WTC11 (cell line): ENCODE measurements at regions not wholly inside any gene's neighbourhood (a gene's known extent, or its start where the extent isn't known, plus 50 kb on each side); places are given as distances from the start of the nearest gene placed in this dataset.

Experiments used
- ATAC-seq: fragments of 200-7000 bp; cut with Tn5 transposase; 2 replicates; pipeline ENCODE4 v1.10.0; 2021; ENCODE audit warnings: mild to moderate bottlenecking, moderate library complexity
- CTCF ChIA-PET: fragments of 300-600 bp; sonication (Branson Sonifier 250); formaldehyde crosslinking; loops from one replicate; lab custom pipeline; 2021; ENCODE audit warnings: antibody characterized with exemption; lab: Charles Lee
- POLR2A ChIA-PET: fragments of 350-600 bp; sonication (Branson Sonifier 250); formaldehyde crosslinking; loops from one replicate; lab custom pipeline; 2021; ENCODE audit warnings: antibody characterized with exemption; lab: Charles Lee
- DNase-seq: peaks from one replicate; pipeline ENCODE4 v3.0.0; 2021; ENCODE audit warnings: low spot score
- H3K27ac Mint-ChIP-seq: 2 replicates; pipeline ENCODE4 v1.8.0; 2021; ENCODE audit warnings: mixed read lengths
- H3K27me3 Mint-ChIP-seq: 2 replicates; pipeline ENCODE4 v1.8.0; 2021; ENCODE audit warnings: low read depth, mild to moderate bottlenecking, moderate library complexity, mixed read lengths
- H3K36me3 Mint-ChIP-seq: 2 replicates; pipeline ENCODE4 v1.8.0; 2021; ENCODE audit warnings: mixed read lengths
- H3K4me1 Mint-ChIP-seq: 2 replicates; pipeline ENCODE4 v1.8.0; 2022; ENCODE audit warnings: mixed read lengths
- H3K4me3 Mint-ChIP-seq: 2 replicates; pipeline ENCODE4 v1.8.0; 2021; ENCODE audit warnings: mild to moderate bottlenecking, moderate library complexity, mixed read lengths
- H3K9me3 Mint-ChIP-seq: 2 replicates; pipeline ENCODE4 v1.8.0; 2021; ENCODE audit warnings: mixed read lengths
- ATF6 ChIP-seq: sonication (generic); formaldehyde crosslinking; IDR thresholded peaks from 2 replicates; pipeline ENCODE4 v1.8.1; 2023; ENCODE audit warnings: mild to moderate bottlenecking, missing genetic modification reagents
- CDX4 ChIP-seq: fragments of 250-450 bp; sonication (Bioruptor Pico); IDR thresholded peaks from 2 replicates; pipeline ENCODE4 v1.9.0; 2021; ENCODE audit warnings: moderate library complexity, mild to moderate bottlenecking, inconsistent platforms, borderline replicate concordance
- ELF4 ChIP-seq: sonication (generic); formaldehyde crosslinking; IDR thresholded peaks from 2 replicates; pipeline ENCODE4 v1.8.1; 2022; ENCODE audit warnings: low read depth, mild to moderate bottlenecking, moderate library complexity, missing genetic modification reagents
- FOXK1 ChIP-seq: sonication (generic); formaldehyde crosslinking; IDR thresholded peaks from 2 replicates; pipeline ENCODE4 v1.8.0; 2022; ENCODE audit warnings: mild to moderate bottlenecking, moderate library complexity, missing genetic modification reagents
- GTF2I ChIP-seq: fragments of 250-450 bp; sonication (Bioruptor Pico); conservative IDR thresholded peaks from 2 replicates; pipeline ENCODE4 v1.4.0; 2021; ENCODE audit warnings: mild to moderate bottlenecking
- MAX ChIP-seq: sonication (generic); formaldehyde crosslinking; IDR thresholded peaks from 2 replicates; pipeline ENCODE4 v1.8.0; 2022; ENCODE audit warnings: mild to moderate bottlenecking, missing genetic modification reagents
- MYBL2 ChIP-seq: sonication (generic); formaldehyde crosslinking; IDR thresholded peaks from 2 replicates; pipeline ENCODE4 v1.8.1; 2023; ENCODE audit warnings: mild to moderate bottlenecking, moderate library complexity, missing genetic modification reagents
- NR3C1 ChIP-seq: sonication (generic); formaldehyde crosslinking; conservative IDR thresholded peaks from 2 replicates; pipeline ENCODE4 v1.8.1; 2023; ENCODE audit warnings: low read depth, mild to moderate bottlenecking, missing genetic modification reagents
- TCF7 ChIP-seq: sonication (generic); formaldehyde crosslinking; IDR thresholded peaks from 2 replicates; pipeline ENCODE4 v1.8.0; 2022; ENCODE audit warnings: mild to moderate bottlenecking, low read depth, missing genetic modification reagents, moderate library complexity
- TEAD1 ChIP-seq: sonication (generic); formaldehyde crosslinking; IDR thresholded peaks from 2 replicates; pipeline ENCODE4 v1.8.0; 2022; ENCODE audit warnings: mild to moderate bottlenecking, missing genetic modification reagents
- ZNF121 ChIP-seq: sonication (generic); formaldehyde crosslinking; IDR thresholded peaks from 2 replicates; pipeline ENCODE4 v1.8.0; 2023; ENCODE audit warnings: missing genetic modification reagents
- ZNF232 ChIP-seq: sonication (generic); formaldehyde crosslinking; IDR thresholded peaks from 2 replicates; pipeline ENCODE4 v1.8.0; 2022; ENCODE audit warnings: mild to moderate bottlenecking, missing genetic modification reagents
- ZNF263 ChIP-seq: sonication (generic); formaldehyde crosslinking; IDR thresholded peaks from 2 replicates; pipeline ENCODE4 v1.8.1; 2022; ENCODE audit warnings: low read depth, mild to moderate bottlenecking, moderate library complexity, missing genetic modification reagents
- TF ChIP-seq, protein P1 (sequence below): fragments of 250-450 bp; sonication (Bioruptor Pico); IDR thresholded peaks from 2 replicates; pipeline ENCODE4 v1.9.0; 2021; ENCODE audit warnings: mild to moderate bottlenecking
- TF ChIP-seq, protein P2 (sequence below): sonication (generic); formaldehyde crosslinking; IDR thresholded peaks from 2 replicates; pipeline ENCODE4 v1.8.0; 2022; ENCODE audit warnings: mild to moderate bottlenecking, missing genetic modification reagents
- TF ChIP-seq, protein P3 (sequence below): fragments of 250-450 bp; sonication (Bioruptor Pico); IDR thresholded peaks from 2 replicates; pipeline ENCODE4 v1.9.0; 2021; ENCODE audit warnings: mild to moderate bottlenecking

DNA sequence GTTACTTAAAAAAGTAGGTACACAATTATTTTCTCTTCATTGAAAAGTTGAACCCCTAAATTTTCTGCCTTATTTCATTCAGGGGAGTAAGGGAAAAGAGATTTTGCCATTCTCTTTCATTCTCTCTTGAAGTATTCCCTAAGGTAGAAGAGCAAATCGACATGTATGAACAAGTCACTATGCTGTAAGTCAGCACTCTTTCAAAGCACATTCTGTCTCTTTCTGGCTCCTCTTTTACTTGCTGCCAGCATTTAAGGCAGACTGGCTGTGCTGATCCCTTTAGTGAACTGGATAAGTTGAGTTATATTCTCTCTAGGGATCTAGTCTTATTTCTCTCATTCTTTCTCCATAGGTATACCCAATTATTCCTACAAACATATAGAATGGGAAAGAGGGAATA is 222.3 kb upstream of the ZWINT start:
- no peak for TF ChIP-seq NR3C1 (CRISPR knock-in tag)
- TF ChIP-seq ZNF121, result no peak
- TF ChIP-seq ATF6 (CRISPR knock-in tag), result no peak
- no peak for TF ChIP-seq TCF7 (CRISPR knock-in tag)
- TF ChIP-seq FOXK1 (CRISPR knock-in tag), result no peak
- TF ChIP-seq CDX4 (CRISPR knock-in tag), result no peak
- TF ChIP-seq, protein P1, sequence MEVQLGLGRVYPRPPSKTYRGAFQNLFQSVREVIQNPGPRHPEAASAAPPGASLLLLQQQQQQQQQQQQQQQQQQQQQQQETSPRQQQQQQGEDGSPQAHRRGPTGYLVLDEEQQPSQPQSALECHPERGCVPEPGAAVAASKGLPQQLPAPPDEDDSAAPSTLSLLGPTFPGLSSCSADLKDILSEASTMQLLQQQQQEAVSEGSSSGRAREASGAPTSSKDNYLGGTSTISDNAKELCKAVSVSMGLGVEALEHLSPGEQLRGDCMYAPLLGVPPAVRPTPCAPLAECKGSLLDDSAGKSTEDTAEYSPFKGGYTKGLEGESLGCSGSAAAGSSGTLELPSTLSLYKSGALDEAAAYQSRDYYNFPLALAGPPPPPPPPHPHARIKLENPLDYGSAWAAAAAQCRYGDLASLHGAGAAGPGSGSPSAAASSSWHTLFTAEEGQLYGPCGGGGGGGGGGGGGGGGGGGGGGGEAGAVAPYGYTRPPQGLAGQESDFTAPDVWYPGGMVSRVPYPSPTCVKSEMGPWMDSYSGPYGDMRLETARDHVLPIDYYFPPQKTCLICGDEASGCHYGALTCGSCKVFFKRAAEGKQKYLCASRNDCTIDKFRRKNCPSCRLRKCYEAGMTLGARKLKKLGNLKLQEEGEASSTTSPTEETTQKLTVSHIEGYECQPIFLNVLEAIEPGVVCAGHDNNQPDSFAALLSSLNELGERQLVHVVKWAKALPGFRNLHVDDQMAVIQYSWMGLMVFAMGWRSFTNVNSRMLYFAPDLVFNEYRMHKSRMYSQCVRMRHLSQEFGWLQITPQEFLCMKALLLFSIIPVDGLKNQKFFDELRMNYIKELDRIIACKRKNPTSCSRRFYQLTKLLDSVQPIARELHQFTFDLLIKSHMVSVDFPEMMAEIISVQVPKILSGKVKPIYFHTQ (CRISPR knock-in tag), result no peak
- H3K9me3 Mint-ChIP-seq, result no peaks in the 10 kb centered on the region
- POLR2A ChIA-PET, result no interaction called here
- H3K27me3 Mint-ChIP-seq, result no peaks in the 10 kb centered on the region
- peaks cover 17% of the 10 kb centered on the region for H3K4me1 Mint-ChIP-seq
- H3K4me3 Mint-ChIP-seq, result no peak overlapping the region
- no peak for DNase-seq
- no peaks in the 10 kb centered on the region for H3K36me3 Mint-ChIP-seq
- CTCF ChIA-PET, result no interaction called here
- H3K27ac Mint-ChIP-seq, result no peak overlapping the region
- ATAC-seq, result no peak

GRCh38 chr10:56567580-56567979 is 206.5 kb upstream of the ZWINT start:
- peaks cover 45% of the 10 kb centered on the region for H3K9me3 Mint-ChIP-seq
- DNase-seq, result no peak
- CTCF ChIA-PET, result no interaction called here
- no peaks in the 10 kb centered on the region for H3K4me1 Mint-ChIP-seq
- H3K4me3 Mint-ChIP-seq, result no peak overlapping the region
- H3K36me3 Mint-ChIP-seq, result peaks cover 27% of the 10 kb centered on the region
- POLR2A ChIA-PET, result no interaction called here
- H3K27me3 Mint-ChIP-seq, result no peaks in the 10 kb centered on the region
- no peak overlapping the region for H3K27ac Mint-ChIP-seq
- TF ChIP-seq ATF6 (CRISPR knock-in tag), result no peak
- TF ChIP-seq, protein P2, sequence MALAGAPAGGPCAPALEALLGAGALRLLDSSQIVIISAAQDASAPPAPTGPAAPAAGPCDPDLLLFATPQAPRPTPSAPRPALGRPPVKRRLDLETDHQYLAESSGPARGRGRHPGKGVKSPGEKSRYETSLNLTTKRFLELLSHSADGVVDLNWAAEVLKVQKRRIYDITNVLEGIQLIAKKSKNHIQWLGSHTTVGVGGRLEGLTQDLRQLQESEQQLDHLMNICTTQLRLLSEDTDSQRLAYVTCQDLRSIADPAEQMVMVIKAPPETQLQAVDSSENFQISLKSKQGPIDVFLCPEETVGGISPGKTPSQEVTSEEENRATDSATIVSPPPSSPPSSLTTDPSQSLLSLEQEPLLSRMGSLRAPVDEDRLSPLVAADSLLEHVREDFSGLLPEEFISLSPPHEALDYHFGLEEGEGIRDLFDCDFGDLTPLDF, result no peak
- TF ChIP-seq ZNF232, result no peak
- no peak for TF ChIP-seq TEAD1 (CRISPR knock-in tag)
- TF ChIP-seq, protein P3, sequence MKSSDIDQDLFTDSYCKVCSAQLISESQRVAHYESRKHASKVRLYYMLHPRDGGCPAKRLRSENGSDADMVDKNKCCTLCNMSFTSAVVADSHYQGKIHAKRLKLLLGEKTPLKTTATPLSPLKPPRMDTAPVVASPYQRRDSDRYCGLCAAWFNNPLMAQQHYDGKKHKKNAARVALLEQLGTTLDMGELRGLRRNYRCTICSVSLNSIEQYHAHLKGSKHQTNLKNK (CRISPR knock-in tag), result no peak
- no peak for TF ChIP-seq TCF7 (CRISPR knock-in tag)
- TF ChIP-seq MAX (CRISPR knock-in tag), result no peak
- no peak for TF ChIP-seq ELF4
- no peak for TF ChIP-seq ZNF263 (CRISPR knock-in tag)
- no peak for TF ChIP-seq GTF2I (CRISPR knock-in tag)
- TF ChIP-seq MYBL2, result no peak
- TF ChIP-seq, all 79 proteins: peak for 0
- ATAC-seq, result no peak
